Fibroblast of villous mesenchyme (primary cell): ENCODE measurements at regions not wholly inside any gene's neighbourhood (a gene's known extent, or its start where the extent isn't known, plus 50 kb on each side); places are given as distances from the start of the nearest gene placed in this dataset.

Experiments used
- DNase-seq: peaks from one replicate; pipeline ENCODE4 v3.0.0-alpha.2; 2010; ENCODE audit warnings: low read depth
- H3K4me3 ChIP-seq: 2 replicates; pipeline ENCODE4 v1.5.1; 2011; ENCODE audit warnings: low read depth, mild to moderate bottlenecking, low read length
- CTCF ChIP-seq: IDR thresholded peaks from 2 replicates; pipeline ENCODE4 v1.5.1; 2012; ENCODE audit warnings: low read depth, mild to moderate bottlenecking, low read length; ENCODE audit not compliant: insufficient read depth

- no peak overlapping the region for H3K4me3 ChIP-seq
- DNase-seq, result no peak
Observed at GRCh38 chr5:145101246-145101645, 733.9 kb downstream of the PRELID2 start.

GRCh38 chr5:145090115-145090514 lies 745.0 kb downstream of the PRELID2 start:
- TF ChIP-seq CTCF, result no peak
- DNase-seq, result no peak
- no peak overlapping the region for H3K4me3 ChIP-seq

More at GRCh38 chr5:145101246-145101645, 733.9 kb downstream of the PRELID2 start:
- TF ChIP-seq CTCF, result peak; percentile 47

- H3K4me3 ChIP-seq, result no peak overlapping the region
- no peak for DNase-seq
- TF ChIP-seq CTCF, result no peak
Observed at GRCh38 chr5:145084834-145085233, 750.3 kb downstream of the PRELID2 start.

- no peak overlapping the region for H3K4me3 ChIP-seq
- TF ChIP-seq CTCF, result no peak
Observed at GRCh38 chr5:145077028-145077427, 758.1 kb downstream of the PRELID2 start.

GRCh38 chr5:145076040-145076439 lies 759.1 kb downstream of the PRELID2 start:
- no peak for DNase-seq
- H3K4me3 ChIP-seq, result no peak overlapping the region
- no peak for TF ChIP-seq CTCF

More at GRCh38 chr5:145077028-145077427, 758.1 kb downstream of the PRELID2 start:
- DNase-seq, result no peak

GRCh38 chr5:145072889-145073288 lies 762.3 kb downstream of the PRELID2 start:
- no peak overlapping the region for H3K4me3 ChIP-seq
- no peak for TF ChIP-seq CTCF
- DNase-seq, result no peak

- TF ChIP-seq CTCF, result no peak
- no peak overlapping the region for H3K4me3 ChIP-seq
- DNase-seq, result no peak
Observed at GRCh38 chr5:145068721-145069120, 766.4 kb downstream of the PRELID2 start.
